WTC11 (cell line): ENCODE measurements at regions not wholly inside any gene's neighbourhood (a gene's known extent, or its start where the extent isn't known, plus 50 kb on each side); places are given as distances from the start of the nearest gene placed in this dataset.

Experiments used
- CTCF ChIP-seq: fragments of 200-600 bp; IDR thresholded peaks from 2 replicates; pipeline ENCODE4 v1.8.0; 2022; ENCODE audit warnings: antibody characterized with exemption
- ELF4 ChIP-seq: sonication (generic); formaldehyde crosslinking; IDR thresholded peaks from 2 replicates; pipeline ENCODE4 v1.8.1; 2022; ENCODE audit warnings: low read depth, mild to moderate bottlenecking, moderate library complexity, missing genetic modification reagents
- ETV6 ChIP-seq: sonication (generic); formaldehyde crosslinking; IDR thresholded peaks from 2 replicates; pipeline ENCODE4 v1.8.1; 2022; ENCODE audit warnings: mild to moderate bottlenecking, missing genetic modification reagents
- GABPB1 ChIP-seq: sonication (generic); formaldehyde crosslinking; IDR thresholded peaks from 2 replicates; pipeline ENCODE4 v1.8.1; 2023; ENCODE audit warnings: mild to moderate bottlenecking, missing genetic modification reagents
- MAX ChIP-seq: sonication (generic); formaldehyde crosslinking; IDR thresholded peaks from 2 replicates; pipeline ENCODE4 v1.8.0; 2022; ENCODE audit warnings: mild to moderate bottlenecking, missing genetic modification reagents
- NR1H2 ChIP-seq: sonication (generic); formaldehyde crosslinking; IDR thresholded peaks from 2 replicates; pipeline ENCODE4 v1.9.0; 2021; ENCODE audit warnings: mild to moderate bottlenecking, moderate library complexity, missing genetic modification reagents
- TCF7 ChIP-seq: sonication (generic); formaldehyde crosslinking; IDR thresholded peaks from 2 replicates; pipeline ENCODE4 v1.8.0; 2022; ENCODE audit warnings: mild to moderate bottlenecking, low read depth, missing genetic modification reagents, moderate library complexity
- TP53 ChIP-seq: sonication (generic); formaldehyde crosslinking; IDR thresholded peaks from 2 replicates; pipeline ENCODE4 v1.8.1; 2023; ENCODE audit warnings: mild to moderate bottlenecking, missing genetic modification reagents
- USF2 ChIP-seq: sonication (generic); formaldehyde crosslinking; IDR thresholded peaks from 2 replicates; pipeline ENCODE4 v1.8.1; 2023; ENCODE audit warnings: mild to moderate bottlenecking, missing genetic modification reagents, moderate library complexity
- ZNF396 ChIP-seq: fragments of 250-450 bp; sonication (Bioruptor Pico); IDR thresholded peaks from 2 replicates; pipeline ENCODE4 v1.8.0; 2021; ENCODE audit warnings: mild to moderate bottlenecking, moderate library complexity, borderline replicate concordance
- ZNF423 ChIP-seq: fragments of 250-450 bp; sonication (Bioruptor Pico); IDR thresholded peaks from 2 replicates; pipeline ENCODE4 v2.1.2; 2022; ENCODE audit warnings: mild to moderate bottlenecking, moderate library complexity
- TF ChIP-seq, protein P1 (sequence below): sonication (generic); formaldehyde crosslinking; conservative IDR thresholded peaks from 2 replicates; pipeline ENCODE4 v1.8.1; 2022; ENCODE audit warnings: mild to moderate bottlenecking, missing genetic modification reagents

DNA sequence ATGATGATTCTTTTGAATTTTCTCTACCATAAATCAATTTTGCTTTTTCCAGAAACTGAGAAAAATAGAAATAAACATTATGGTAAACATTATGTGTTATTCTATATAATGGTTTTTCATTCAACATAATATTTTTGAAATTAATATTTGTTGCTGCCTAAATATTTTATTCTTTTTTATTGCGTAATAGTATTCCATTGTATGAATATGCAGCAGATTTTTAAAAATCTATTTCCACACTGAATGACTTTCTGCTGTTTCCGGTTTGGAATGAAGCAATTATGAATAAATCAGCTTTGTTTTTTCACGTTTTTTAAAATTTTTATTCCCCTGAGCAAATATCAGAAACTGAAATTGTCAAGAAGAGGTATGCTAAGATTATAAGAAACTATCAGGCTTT lies 335.2 kb upstream of the KCND2 start:
- TF ChIP-seq CTCF (no peak), ZNF396 (CRISPR knock-in tag) (no peak), NR1H2 (CRISPR knock-in tag) (no peak), TCF7 (CRISPR knock-in tag) (no peak), ZNF423 (no peak), TP53 (CRISPR knock-in tag) (no peak), ELF4 (CRISPR knock-in tag) (no peak), ETV6 (CRISPR knock-in tag) (no peak), USF2 (CRISPR knock-in tag) (no peak), GABPB1 (CRISPR knock-in tag) (no peak), MAX (CRISPR knock-in tag) (no peak)
- TF ChIP-seq, protein P1, sequence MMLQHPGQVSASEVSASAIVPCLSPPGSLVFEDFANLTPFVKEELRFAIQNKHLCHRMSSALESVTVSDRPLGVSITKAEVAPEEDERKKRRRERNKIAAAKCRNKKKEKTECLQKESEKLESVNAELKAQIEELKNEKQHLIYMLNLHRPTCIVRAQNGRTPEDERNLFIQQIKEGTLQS (CRISPR knock-in tag), result no peak
